ENCODE measurements at regions not wholly inside any gene's neighbourhood (a gene's known extent, or its start where the extent isn't known, plus 50 kb on each side); places are given as distances from the start of the nearest gene placed in this dataset.
A peak's percentile ranks its signal among the peaks of the same experiment; 100 is the strongest.

- DNase-seq (ENCODE audit: insufficient read length, low spot score): no peak
- no peak for TF ChIP-seq POLR2A (IDR thresholded peaks at IDR 0.05; ENCODE audit: low read depth, low read length)
- peak; percentile 6 for FAIRE-seq
Observed at GRCh38 chr5:41670854-41671479, 160.6 kb upstream of the PLCXD3 start.

GRCh38 chr5:41670216-41670615 is 159.8 kb upstream of the PLCXD3 start:
- no peak for FAIRE-seq
- no peak for TF ChIP-seq POLR2A (IDR thresholded peaks at IDR 0.05; ENCODE audit: low read depth, low read length)
- DNase-seq (ENCODE audit: insufficient read length, low spot score): no peak

GRCh38 chr5:41661254-41661653 is 150.9 kb upstream of the PLCXD3 start:
- FAIRE-seq (no peak), DNase-seq (ENCODE audit: insufficient read length, low spot score) (no peak)
- TF ChIP-seq POLR2A (IDR thresholded peaks at IDR 0.05; ENCODE audit: low read depth, low read length): no peak

- TF ChIP-seq POLR2A (IDR thresholded peaks at IDR 0.05; ENCODE audit: low read depth, low read length): no peak
- DNase-seq (ENCODE audit: insufficient read length, low spot score) (no peak), FAIRE-seq (no peak)
Observed at GRCh38 chr5:41656597-41656996, 146.2 kb upstream of the PLCXD3 start.

DNA sequence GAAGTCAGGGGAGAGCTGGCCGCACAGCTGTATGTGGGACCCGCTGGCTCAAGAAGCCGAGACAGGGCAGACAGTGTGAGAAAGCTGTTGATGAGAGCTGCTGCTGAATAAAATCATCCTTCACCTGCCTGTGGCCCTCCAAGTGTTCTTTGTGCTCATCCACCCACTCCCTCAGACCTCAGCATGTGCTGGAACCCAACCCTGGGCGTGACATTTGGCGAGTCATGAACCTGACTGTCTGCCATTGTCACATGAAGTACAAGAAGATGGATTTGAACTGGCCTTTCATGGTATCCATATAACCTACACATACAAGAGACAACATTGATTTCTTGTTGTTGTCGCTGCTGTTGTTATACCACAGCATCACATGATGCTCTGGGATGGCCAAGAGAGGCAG is 139.7 kb upstream of the PLCXD3 start:
- no peak for FAIRE-seq

GRCh38 chr5:41649659-41650058 is 139.3 kb upstream of the PLCXD3 start:
- no peak for DNase-seq (ENCODE audit: insufficient read length, low spot score)
- no peak for TF ChIP-seq POLR2A (IDR thresholded peaks at IDR 0.05; ENCODE audit: low read depth, low read length)
- no peak for FAIRE-seq

More for the DNA sequence above, 139.7 kb upstream of the PLCXD3 start:
- TF ChIP-seq POLR2A (IDR thresholded peaks at IDR 0.05; ENCODE audit: low read depth, low read length): no peak
- no peak for DNase-seq (ENCODE audit: insufficient read length, low spot score)

DNA sequence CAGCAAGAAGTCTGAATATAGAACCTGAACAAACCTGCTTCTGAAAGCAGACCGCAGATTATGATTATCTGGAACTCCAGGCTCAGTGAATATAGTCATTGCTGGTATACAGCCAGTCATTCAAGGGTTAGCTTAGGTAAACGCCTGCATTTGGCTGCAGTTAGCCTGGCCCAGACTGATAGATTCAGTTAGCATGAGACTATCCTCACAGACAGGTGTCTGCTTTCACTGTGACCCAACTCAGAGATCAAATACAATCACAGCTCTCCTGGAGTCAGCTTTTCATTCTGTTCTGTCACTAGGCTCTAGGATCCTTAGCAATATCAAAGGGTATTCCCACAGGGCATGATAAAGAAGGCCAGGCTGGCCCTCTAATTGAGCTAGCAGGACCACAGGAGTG is 138.6 kb upstream of the PLCXD3 start:
- DNase-seq (ENCODE audit: insufficient read length, low spot score) (no peak), FAIRE-seq (no peak)
- no peak for TF ChIP-seq POLR2A (IDR thresholded peaks at IDR 0.05; ENCODE audit: low read depth, low read length)

GRCh38 chr5:41641621-41642020 is 131.2 kb upstream of the PLCXD3 start:
- DNase-seq (ENCODE audit: insufficient read length, low spot score): no peak
- no peak for FAIRE-seq
- no peak for TF ChIP-seq POLR2A (IDR thresholded peaks at IDR 0.05; ENCODE audit: low read depth, low read length)

GRCh38 chr5:41638685-41639084 is 128.3 kb upstream of the PLCXD3 start:
- FAIRE-seq (no peak), DNase-seq (ENCODE audit: insufficient read length, low spot score) (no peak)
- no peak for TF ChIP-seq POLR2A (IDR thresholded peaks at IDR 0.05; ENCODE audit: low read depth, low read length)

DNA sequence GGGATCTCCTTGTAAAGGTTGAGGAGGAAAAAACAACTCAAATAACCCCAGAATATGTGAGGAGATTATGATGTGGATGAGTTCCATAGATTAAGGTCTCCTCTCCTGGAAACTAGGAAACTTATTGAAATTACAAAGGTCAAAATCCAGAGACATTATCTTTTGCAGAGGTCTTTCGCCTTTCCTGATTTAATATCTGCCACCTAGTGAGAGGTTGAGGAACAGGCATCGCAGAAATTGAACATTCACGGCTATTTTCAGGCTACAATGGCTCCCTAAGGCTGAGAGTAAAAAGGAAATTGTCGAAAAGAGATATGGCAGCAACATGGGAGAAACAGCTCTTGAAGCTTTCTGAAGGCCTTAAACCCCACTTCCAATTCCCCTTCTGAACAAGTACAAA is 127.5 kb upstream of the PLCXD3 start:
- no peak for DNase-seq (ENCODE audit: insufficient read length, low spot score)
- TF ChIP-seq POLR2A (IDR thresholded peaks at IDR 0.05; ENCODE audit: low read depth, low read length): no peak

DNA sequence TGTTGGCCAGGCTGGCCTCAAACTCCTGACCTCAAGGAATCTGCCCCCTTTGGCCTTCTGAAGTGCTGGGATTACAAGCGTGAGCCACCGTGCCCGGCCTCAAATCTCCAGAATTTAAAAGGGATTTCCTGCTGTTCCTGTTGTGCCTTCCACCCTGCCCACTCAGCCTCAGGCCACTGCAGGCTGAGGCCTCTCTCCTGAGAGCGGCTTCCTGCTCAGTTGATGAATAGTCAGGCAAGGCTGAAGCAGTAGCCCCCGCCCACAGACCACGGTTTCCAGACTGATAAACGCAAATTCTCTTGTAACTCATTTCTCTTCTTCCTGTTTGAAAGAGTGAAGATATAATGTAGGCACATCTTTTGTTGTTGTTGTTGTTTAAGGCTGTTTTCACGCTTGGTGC is 127.0 kb upstream of the PLCXD3 start:
- FAIRE-seq (no peak), DNase-seq (ENCODE audit: insufficient read length, low spot score) (no peak)
- TF ChIP-seq POLR2A (IDR thresholded peaks at IDR 0.05; ENCODE audit: low read depth, low read length): no peak

More for the DNA sequence above, 127.5 kb upstream of the PLCXD3 start:
- peak; percentile 15 for FAIRE-seq

GRCh38 chr5:41636605-41637004 is 126.2 kb upstream of the PLCXD3 start:
- DNase-seq (ENCODE audit: insufficient read length, low spot score) (peak; percentile 6), FAIRE-seq (peak; percentile 88)
- no peak for TF ChIP-seq POLR2A (IDR thresholded peaks at IDR 0.05; ENCODE audit: low read depth, low read length)

GRCh38 chr5:41629897-41630296 is 119.5 kb upstream of the PLCXD3 start:
- no peak for DNase-seq (ENCODE audit: insufficient read length, low spot score)
- no peak for TF ChIP-seq POLR2A (IDR thresholded peaks at IDR 0.05; ENCODE audit: low read depth, low read length)
- FAIRE-seq: no peak

DNA sequence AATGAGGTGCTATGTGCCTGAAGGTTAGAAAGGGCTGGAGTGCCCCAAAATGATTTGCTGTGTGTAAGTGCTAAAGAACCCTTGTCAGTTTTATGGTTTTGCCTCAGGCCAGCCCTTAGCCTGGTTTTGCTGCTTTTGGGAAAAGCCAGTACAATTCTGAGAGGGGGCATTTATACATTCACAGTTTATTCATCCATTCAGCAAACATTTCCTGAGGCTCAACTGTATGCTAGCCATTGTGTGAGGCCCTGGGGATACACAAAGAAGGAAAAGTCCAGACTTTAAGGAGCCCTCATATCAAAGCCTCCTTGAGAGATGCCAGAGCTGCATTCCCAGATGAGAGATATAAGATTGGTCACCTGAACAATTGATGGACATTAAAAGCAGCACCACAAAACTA is 115.2 kb upstream of the PLCXD3 start:
- FAIRE-seq (no peak), DNase-seq (ENCODE audit: insufficient read length, low spot score) (no peak)
- TF ChIP-seq POLR2A (IDR thresholded peaks at IDR 0.05; ENCODE audit: low read depth, low read length): no peak

DNA sequence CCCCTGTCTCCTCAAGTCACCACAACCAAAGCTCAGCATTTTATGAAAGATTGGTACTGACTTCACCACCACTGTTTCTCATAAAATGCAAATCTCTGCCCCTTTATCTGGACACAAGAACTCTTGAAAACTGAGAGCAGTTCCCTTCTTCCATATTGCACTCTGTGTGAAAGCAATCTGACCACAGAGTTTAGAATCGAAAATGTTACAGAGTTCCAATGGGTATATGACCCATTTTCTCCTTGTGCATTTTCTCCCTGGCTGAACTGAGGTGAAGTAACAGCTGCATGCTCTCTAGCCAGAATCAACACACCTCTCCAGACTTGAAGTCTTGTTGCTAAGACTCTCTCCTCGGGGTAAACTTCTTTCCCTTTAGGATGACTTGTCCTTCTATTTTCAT is 111.0 kb upstream of the PLCXD3 start:
- TF ChIP-seq POLR2A (IDR thresholded peaks at IDR 0.05; ENCODE audit: low read depth, low read length): no peak
- FAIRE-seq: no peak
- no peak for DNase-seq (ENCODE audit: insufficient read length, low spot score)

Measured in H54 (cell line).